HFF-Myc (cell line): ENCODE measurements at regions not wholly inside any gene's neighbourhood (a gene's known extent, or its start where the extent isn't known, plus 50 kb on each side); places are given as distances from the start of the nearest gene placed in this dataset.

Experiments used
- DNase-seq: peaks from one replicate; pipeline ENCODE4 v3.0.0-alpha.2; 2011; ENCODE audit warnings: low read depth; ENCODE audit errors: extremely low read depth
- H3K4me3 ChIP-seq: replicated peaks from 2 replicates; pipeline ENCODE4 v1.5.1; 2011; ENCODE audit warnings: low read depth, mild to moderate bottlenecking, control low read depth, low read length
- TF ChIP-seq, protein P1 (sequence below): IDR thresholded peaks from 2 replicates; pipeline ENCODE4 v1.5.1; 2012; ENCODE audit warnings: mild to moderate bottlenecking, low read depth, low read length, control low read depth; ENCODE audit errors: missing control alignments

DNA sequence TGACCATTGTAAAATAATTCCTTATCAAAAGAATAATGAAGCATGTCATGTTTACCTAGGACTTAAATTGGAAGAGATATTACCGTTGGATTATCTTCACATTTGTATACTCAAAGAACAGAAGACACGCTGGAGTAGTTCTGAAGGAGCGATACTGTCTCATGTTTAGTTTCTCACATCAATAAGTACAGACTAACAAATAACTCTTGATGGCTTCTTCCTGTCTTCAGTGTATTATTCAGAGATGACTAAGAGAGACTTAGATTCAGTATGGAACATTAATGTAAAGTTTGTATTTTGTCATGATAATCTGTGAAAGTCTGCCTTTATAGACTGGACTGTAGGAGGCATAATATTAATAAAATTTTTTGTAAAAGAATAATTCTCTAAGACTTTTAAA is 72.7 kb downstream of the SPRY1 start:
- no peak for DNase-seq
- no peak overlapping the region for H3K4me3 ChIP-seq
- TF ChIP-seq, protein P1, sequence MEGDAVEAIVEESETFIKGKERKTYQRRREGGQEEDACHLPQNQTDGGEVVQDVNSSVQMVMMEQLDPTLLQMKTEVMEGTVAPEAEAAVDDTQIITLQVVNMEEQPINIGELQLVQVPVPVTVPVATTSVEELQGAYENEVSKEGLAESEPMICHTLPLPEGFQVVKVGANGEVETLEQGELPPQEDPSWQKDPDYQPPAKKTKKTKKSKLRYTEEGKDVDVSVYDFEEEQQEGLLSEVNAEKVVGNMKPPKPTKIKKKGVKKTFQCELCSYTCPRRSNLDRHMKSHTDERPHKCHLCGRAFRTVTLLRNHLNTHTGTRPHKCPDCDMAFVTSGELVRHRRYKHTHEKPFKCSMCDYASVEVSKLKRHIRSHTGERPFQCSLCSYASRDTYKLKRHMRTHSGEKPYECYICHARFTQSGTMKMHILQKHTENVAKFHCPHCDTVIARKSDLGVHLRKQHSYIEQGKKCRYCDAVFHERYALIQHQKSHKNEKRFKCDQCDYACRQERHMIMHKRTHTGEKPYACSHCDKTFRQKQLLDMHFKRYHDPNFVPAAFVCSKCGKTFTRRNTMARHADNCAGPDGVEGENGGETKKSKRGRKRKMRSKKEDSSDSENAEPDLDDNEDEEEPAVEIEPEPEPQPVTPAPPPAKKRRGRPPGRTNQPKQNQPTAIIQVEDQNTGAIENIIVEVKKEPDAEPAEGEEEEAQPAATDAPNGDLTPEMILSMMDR: no peak

DNA sequence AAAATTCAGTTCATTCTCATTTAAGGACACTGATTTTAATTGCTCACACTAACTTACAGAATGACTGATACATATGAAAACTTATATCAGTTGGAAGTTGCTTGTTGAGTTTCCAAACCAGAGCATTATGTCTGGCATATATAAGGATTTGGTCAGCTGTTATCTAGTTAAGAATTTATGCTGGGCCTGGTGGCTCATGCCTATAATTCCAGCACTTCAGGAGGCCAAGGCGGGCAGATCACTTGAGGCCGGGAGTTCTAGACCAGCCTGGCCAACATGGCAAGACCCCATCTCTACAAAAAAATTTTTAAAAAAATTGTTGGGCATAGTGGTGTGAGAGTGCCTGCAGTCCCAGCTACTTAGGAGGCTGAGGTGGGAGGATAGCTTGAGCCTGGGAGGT is 73.1 kb downstream of the SPRY1 start:
- H3K4me3 ChIP-seq: no peak overlapping the region
- TF ChIP-seq, protein P1: no peak
- no peak for DNase-seq

DNA sequence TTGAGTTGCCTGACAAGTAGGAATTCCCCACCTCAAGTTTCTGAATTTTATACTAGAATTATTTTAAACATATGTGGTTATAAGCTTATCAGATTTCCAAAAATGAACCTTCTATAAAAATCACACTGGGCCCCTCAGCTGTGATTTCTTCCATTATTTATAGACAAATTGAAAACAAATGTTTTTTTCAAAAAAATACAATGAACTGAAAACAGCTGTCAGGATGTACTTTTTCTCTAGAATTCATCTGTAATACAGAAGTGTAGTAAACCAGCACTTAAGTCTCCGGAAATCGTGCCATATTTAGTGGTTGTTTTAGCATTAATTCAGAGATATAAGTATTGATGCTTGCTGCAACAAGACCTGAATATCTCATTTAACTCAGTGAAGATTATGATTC is 74.0 kb downstream of the SPRY1 start:
- TF ChIP-seq, protein P1: no peak
- DNase-seq: no peak
- H3K4me3 ChIP-seq: no peak overlapping the region

DNA sequence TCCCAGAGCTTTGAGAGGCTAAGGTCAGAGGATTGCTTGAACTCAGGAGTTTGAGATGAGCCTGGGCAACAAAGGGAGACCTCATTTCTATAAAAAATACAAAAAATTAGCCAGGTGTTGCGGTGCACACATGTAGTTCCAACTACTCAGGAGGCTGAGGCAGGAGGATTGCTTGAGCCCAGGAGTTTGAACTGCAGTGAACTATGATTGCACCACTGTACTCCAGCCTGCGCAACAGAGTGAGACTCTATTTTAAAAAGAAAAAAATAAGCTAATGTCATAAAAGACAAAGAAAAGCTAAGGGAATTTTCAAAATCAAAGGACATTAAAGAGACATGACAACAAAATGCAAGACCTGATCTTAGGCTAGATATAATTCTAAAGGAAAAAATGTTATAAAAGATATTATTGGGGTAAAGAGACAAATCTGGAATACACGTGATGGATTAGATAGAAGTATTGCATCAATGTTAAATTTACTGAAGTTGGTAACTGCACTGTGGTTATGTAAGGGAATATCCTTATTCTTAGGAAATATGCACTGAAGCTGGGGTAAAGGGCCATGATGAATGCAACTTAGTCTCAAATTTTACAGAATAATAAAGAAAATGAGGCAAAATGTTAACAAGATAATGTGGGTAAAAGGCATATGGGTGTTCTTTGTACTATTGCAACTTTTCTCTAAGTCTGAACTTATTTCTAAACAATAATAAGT is 75.2 kb downstream of the SPRY1 start:
- TF ChIP-seq, protein P1: no peak
- DNase-seq: no peak
- no peak overlapping the region for H3K4me3 ChIP-seq

DNA sequence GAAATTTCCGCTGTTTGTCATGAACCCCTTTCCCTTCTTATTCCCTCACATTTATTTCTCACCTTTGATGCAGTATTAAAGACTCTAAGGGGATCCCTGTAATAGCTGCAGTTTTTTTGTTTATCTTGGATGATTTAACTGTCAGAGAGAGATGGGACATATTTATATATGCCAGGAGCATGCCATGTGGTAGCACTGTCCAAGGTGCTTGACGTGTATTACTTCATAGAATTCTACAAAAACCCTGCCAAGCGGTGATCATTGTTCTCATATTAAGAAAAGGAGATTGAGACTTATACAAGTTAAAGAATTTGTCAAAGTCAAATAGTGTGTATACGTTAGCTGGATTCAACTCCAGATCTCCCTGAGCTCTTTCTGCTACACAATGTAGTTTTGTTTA is 78.2 kb downstream of the SPRY1 start:
- no peak overlapping the region for H3K4me3 ChIP-seq
- TF ChIP-seq, protein P1: no peak
- DNase-seq: no peak

DNA sequence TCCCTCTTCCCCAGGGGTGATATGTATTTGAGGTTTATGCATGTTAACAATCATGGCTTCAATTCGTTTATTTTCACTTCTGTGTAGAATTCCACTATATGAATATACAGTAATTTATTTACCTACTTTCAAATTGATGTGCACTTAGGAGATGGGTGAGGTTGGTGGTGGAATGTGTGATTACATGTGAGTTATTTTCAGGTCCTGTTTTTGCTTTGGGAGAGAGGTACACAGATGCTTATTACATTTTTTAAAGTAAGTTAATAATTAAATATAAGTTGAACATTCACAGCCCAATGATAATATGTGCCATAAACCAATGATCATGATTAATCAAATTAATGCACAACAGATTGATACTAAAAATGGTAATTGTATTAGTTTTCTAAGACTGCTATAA is 79.5 kb downstream of the SPRY1 start:
- DNase-seq: no peak
- no peak overlapping the region for H3K4me3 ChIP-seq
- TF ChIP-seq, protein P1: no peak

DNA sequence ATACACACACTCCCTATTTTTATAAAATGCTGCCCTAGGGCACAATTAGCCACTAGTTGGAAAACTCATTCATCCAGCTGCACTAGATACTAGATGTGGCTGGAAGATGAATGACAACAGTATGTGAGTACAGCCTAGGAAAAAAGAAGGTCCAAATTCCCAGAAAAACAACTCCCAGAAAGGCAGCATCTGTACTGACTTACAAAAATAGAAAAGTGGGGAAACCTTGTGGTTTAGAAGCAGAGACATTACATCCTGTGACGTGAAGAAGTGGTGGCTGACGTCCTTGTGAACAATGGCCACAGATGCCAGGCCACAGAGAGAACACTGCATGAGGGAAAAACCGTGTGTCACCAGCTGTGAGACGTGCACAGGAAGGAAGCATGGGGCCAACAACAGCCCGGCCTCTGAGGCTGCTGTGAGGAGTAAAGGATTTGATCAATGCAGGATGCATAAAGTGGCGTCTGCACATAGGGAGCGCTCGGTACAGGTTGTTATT is 81.2 kb downstream of the SPRY1 start:
- TF ChIP-seq, protein P1: no peak
- no peak for DNase-seq
- no peak overlapping the region for H3K4me3 ChIP-seq
